SJSA1 (cell line): ENCODE measurements at regions not wholly inside any gene's neighbourhood (a gene's known extent, or its start where the extent isn't known, plus 50 kb on each side); places are given as distances from the start of the nearest gene placed in this dataset.

Source experiments
- DNase-seq, 2 experiments: peaks; one replicate each; pipeline ENCODE4 v3.0.0-alpha.2; 2015 to 2020; ENCODE audit warnings: low spot score in 2 of 2, low read depth in 1 of 2
- H3K27ac ChIP-seq: fragments of 250-450 bp; sonication (Bioruptor Pico); 2 replicates; pipeline ENCODE4 v1.5.1; 2020; ENCODE audit warnings: mild to moderate bottlenecking, moderate library complexity
- H3K27me3 ChIP-seq: fragments of 250-450 bp; sonication (Bioruptor Pico); replicated peaks from 2 replicates; pipeline ENCODE4 v1.5.1; 2020; ENCODE audit warnings: mild to moderate bottlenecking, moderate library complexity
- H3K36me3 ChIP-seq: fragments of 250-450 bp; sonication (Bioruptor Pico); 2 replicates; pipeline ENCODE4 v1.5.1; 2020; ENCODE audit warnings: mild to moderate bottlenecking
- H3K4me1 ChIP-seq: fragments of 250-450 bp; sonication (Bioruptor Pico); replicated peaks from 2 replicates; pipeline ENCODE4 v1.6.1; 2021; ENCODE audit warnings: mild to moderate bottlenecking
- H3K4me3 ChIP-seq: fragments of 250-450 bp; sonication (Bioruptor Pico); 2 replicates; pipeline ENCODE4 v1.5.1; 2020; ENCODE audit warnings: mild to moderate bottlenecking
- H3K9me3 ChIP-seq: fragments of 250-450 bp; sonication (Bioruptor Pico); replicated peaks from 2 replicates; pipeline ENCODE4 v1.5.1; 2020; ENCODE audit warnings: mild to moderate bottlenecking

GRCh38 chr3:147836330-147836729 is 427.2 kb downstream of the ZIC1 start:
- no peaks in the 10 kb centered on the region for H3K9me3 ChIP-seq
- H3K27ac ChIP-seq: no peak overlapping the region
- H3K36me3 ChIP-seq: no peaks in the 10 kb centered on the region
- H3K4me1 ChIP-seq: no peaks in the 10 kb centered on the region
- H3K27me3 ChIP-seq: no peaks in the 10 kb centered on the region
- no peak for DNase-seq
- H3K4me3 ChIP-seq: no peak overlapping the region

- no peaks in the 10 kb centered on the region for H3K36me3 ChIP-seq
- DNase-seq: no peak
- H3K9me3 ChIP-seq: no peaks in the 10 kb centered on the region
- no peak overlapping the region for H3K27ac ChIP-seq
- no peak overlapping the region for H3K4me3 ChIP-seq
- no peaks in the 10 kb centered on the region for H3K4me1 ChIP-seq
- H3K27me3 ChIP-seq: no peaks in the 10 kb centered on the region
Measured at GRCh38 chr3:147838652-147839051, 429.5 kb downstream of the ZIC1 start.

GRCh38 chr3:147843331-147843730 is 434.2 kb downstream of the ZIC1 start:
- Histone ChIP-seq H3K27ac (no peak overlapping the region), H3K9me3 (no peaks in the 10 kb centered on the region), H3K4me1 (no peaks in the 10 kb centered on the region), H3K27me3 (no peaks in the 10 kb centered on the region), H3K4me3 (no peak overlapping the region), H3K36me3 (no peaks in the 10 kb centered on the region)
- DNase-seq: no peak

- Histone ChIP-seq H3K4me3 (no peak overlapping the region), H3K27me3 (no peaks in the 10 kb centered on the region), H3K36me3 (no peaks in the 10 kb centered on the region), H3K27ac (no peak overlapping the region), H3K9me3 (no peaks in the 10 kb centered on the region), H3K4me1 (no peaks in the 10 kb centered on the region)
- DNase-seq: no peak
Measured at GRCh38 chr3:147846293-147846692, 437.1 kb downstream of the ZIC1 start.

GRCh38 chr3:147846854-147847478 is 437.8 kb downstream of the ZIC1 start:
- no peak overlapping the region for H3K4me3 ChIP-seq
- no peaks in the 10 kb centered on the region for H3K9me3 ChIP-seq
- H3K4me1 ChIP-seq: no peaks in the 10 kb centered on the region
- no peak overlapping the region for H3K27ac ChIP-seq
- no peaks in the 10 kb centered on the region for H3K27me3 ChIP-seq
- DNase-seq: no peak
- H3K36me3 ChIP-seq: no peaks in the 10 kb centered on the region

GRCh38 chr3:147851062-147851461 is 441.9 kb downstream of the ZIC1 start:
- H3K9me3 ChIP-seq: no peaks in the 10 kb centered on the region
- no peaks in the 10 kb centered on the region for H3K4me1 ChIP-seq
- H3K4me3 ChIP-seq: no peak overlapping the region
- no peaks in the 10 kb centered on the region for H3K36me3 ChIP-seq
- H3K27ac ChIP-seq: no peak overlapping the region
- no peak for DNase-seq
- H3K27me3 ChIP-seq: no peaks in the 10 kb centered on the region

- H3K27ac ChIP-seq: no peak overlapping the region
- DNase-seq: no peak
- no peaks in the 10 kb centered on the region for H3K27me3 ChIP-seq
- no peaks in the 10 kb centered on the region for H3K4me1 ChIP-seq
- H3K4me3 ChIP-seq: no peak overlapping the region
- H3K9me3 ChIP-seq: no peaks in the 10 kb centered on the region
- no peaks in the 10 kb centered on the region for H3K36me3 ChIP-seq
Measured at GRCh38 chr3:147854542-147854941, 445.4 kb downstream of the ZIC1 start.

- no peak overlapping the region for H3K4me3 ChIP-seq
- no peaks in the 10 kb centered on the region for H3K27me3 ChIP-seq
- H3K36me3 ChIP-seq: no peaks in the 10 kb centered on the region
- no peaks in the 10 kb centered on the region for H3K4me1 ChIP-seq
- no peak overlapping the region for H3K27ac ChIP-seq
- H3K9me3 ChIP-seq: no peaks in the 10 kb centered on the region; the same call in 1 of the 2 replicates
- no peak for DNase-seq
Measured at GRCh38 chr3:147864754-147865354, 455.7 kb downstream of the ZIC1 start.

GRCh38 chr3:147866561-147866960 is 457.4 kb downstream of the ZIC1 start:
- no peaks in the 10 kb centered on the region for H3K4me1 ChIP-seq
- H3K27ac ChIP-seq: no peak overlapping the region
- H3K4me3 ChIP-seq: no peak overlapping the region
- H3K27me3 ChIP-seq: no peaks in the 10 kb centered on the region
- no peaks in the 10 kb centered on the region for H3K36me3 ChIP-seq
- H3K9me3 ChIP-seq: no peaks in the 10 kb centered on the region; the same call in 1 of the 2 replicates
- no peak for DNase-seq

GRCh38 chr3:147872568-147872967 is 463.4 kb downstream of the ZIC1 start:
- Histone ChIP-seq H3K36me3 (no peaks in the 10 kb centered on the region), H3K4me3 (no peak overlapping the region), H3K27ac (no peak overlapping the region), H3K4me1 (no peaks in the 10 kb centered on the region), H3K27me3 (no peaks in the 10 kb centered on the region), H3K9me3 (no peaks in the 10 kb centered on the region)
- no peak for DNase-seq

GRCh38 chr3:147875498-147875897 is 466.3 kb downstream of the ZIC1 start:
- DNase-seq: no peak
- no peaks in the 10 kb centered on the region for H3K36me3 ChIP-seq
- H3K27me3 ChIP-seq: no peaks in the 10 kb centered on the region
- no peak overlapping the region for H3K27ac ChIP-seq
- H3K4me3 ChIP-seq: no peak overlapping the region
- no peaks in the 10 kb centered on the region for H3K4me1 ChIP-seq
- H3K9me3 ChIP-seq: no peaks in the 10 kb centered on the region; the same call in 1 of the 2 replicates

- Histone ChIP-seq H3K36me3 (no peaks in the 10 kb centered on the region), H3K9me3 (peaks cover 4% of the 10 kb centered on the region), H3K27me3 (no peaks in the 10 kb centered on the region), H3K27ac (no peak overlapping the region), H3K4me3 (no peak overlapping the region), H3K4me1 (no peaks in the 10 kb centered on the region)
- DNase-seq: no peak
Measured at GRCh38 chr3:147881933-147882332, 472.8 kb downstream of the ZIC1 start.

- DNase-seq: no peak
- no peak overlapping the region for H3K4me3 ChIP-seq
- no peaks in the 10 kb centered on the region for H3K27me3 ChIP-seq
- H3K9me3 ChIP-seq: peaks cover 4% of the 10 kb centered on the region; the same call in 1 of the 2 replicates
- no peaks in the 10 kb centered on the region for H3K36me3 ChIP-seq
- H3K4me1 ChIP-seq: no peaks in the 10 kb centered on the region
- H3K27ac ChIP-seq: no peak overlapping the region
Measured at GRCh38 chr3:147886879-147887278, 477.7 kb downstream of the ZIC1 start.

GRCh38 chr3:147887797-147888196 is 478.6 kb downstream of the ZIC1 start:
- Histone ChIP-seq H3K36me3 (no peaks in the 10 kb centered on the region), H3K27me3 (no peaks in the 10 kb centered on the region), H3K4me1 (no peaks in the 10 kb centered on the region), H3K9me3 (no peaks in the 10 kb centered on the region), H3K4me3 (no peak overlapping the region), H3K27ac (no peak overlapping the region)
- no peak for DNase-seq

GRCh38 chr3:147890114-147890513 is 480.9 kb downstream of the ZIC1 start:
- Histone ChIP-seq H3K36me3 (no peaks in the 10 kb centered on the region), H3K27ac (no peak overlapping the region), H3K4me3 (no peak overlapping the region), H3K27me3 (no peaks in the 10 kb centered on the region), H3K9me3 (no peaks in the 10 kb centered on the region), H3K4me1 (no peaks in the 10 kb centered on the region)
- DNase-seq: no peak
